Erythroblast (primary cell): ENCODE measurements at regions not wholly inside any gene's neighbourhood (a gene's known extent, or its start where the extent isn't known, plus 50 kb on each side); places are given as distances from the start of the nearest gene placed in this dataset.

Source experiments
- GATA1 ChIP-seq: IDR thresholded peaks from 2 replicates; pipeline ENCODE4 v1.6.1; 2011; ENCODE audit warnings: low read depth, mild to moderate bottlenecking, control low read depth, low read length, moderate library complexity
- POLR2A ChIP-seq: IDR thresholded peaks from 2 replicates; pipeline ENCODE4 v1.6.1; 2011; ENCODE audit warnings: mild to moderate bottlenecking, low read length

GRCh38 chr1:82330330-82330729, 529.6 kb downstream of the ADGRL2 start:
- no peak for TF ChIP-seq POLR2A
- no peak for TF ChIP-seq GATA1
